Inflammatory macrophage treated with lipopolysaccharide for 1 hour (primary cell): ENCODE measurements at regions not wholly inside any gene's neighbourhood (a gene's known extent, or its start where the extent isn't known, plus 50 kb on each side); places are given as distances from the start of the nearest gene placed in this dataset.
"Not testable (repeated sequence)": the region's sequence is repeated elsewhere in the genome, so short reads cannot be mapped to it uniquely, and the experiment has no call there.

Source experiments
- DNase-seq, 2 donors: peaks; one replicate each; pipeline ENCODE4 v3.0.0-alpha.2; 2020 to 2022

DNA sequence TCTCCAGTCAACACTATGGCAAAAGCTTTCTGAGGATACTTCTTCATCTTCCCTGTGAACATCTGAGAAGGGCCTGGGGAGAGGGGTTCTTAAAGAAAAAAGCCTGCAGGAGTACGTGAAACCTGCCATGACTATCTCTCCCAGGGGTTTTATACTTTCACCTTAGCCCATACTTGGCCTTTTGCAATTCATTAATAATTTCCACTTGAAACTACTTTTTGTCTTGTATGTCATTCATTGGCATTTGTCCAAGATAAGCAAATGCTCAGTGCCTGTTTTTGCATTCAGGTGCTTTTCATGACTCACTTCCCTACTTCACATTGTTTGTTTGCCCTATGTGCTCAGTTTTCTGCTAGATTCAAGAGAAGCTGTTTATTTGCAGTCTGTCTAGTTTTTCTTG is 580.3 kb upstream of the GJE1 start:
- no peak for DNase-seq

GRCh38 chr6:141552031-141552430 is 580.7 kb upstream of the GJE1 start:
- DNase-seq = no peak

DNA sequence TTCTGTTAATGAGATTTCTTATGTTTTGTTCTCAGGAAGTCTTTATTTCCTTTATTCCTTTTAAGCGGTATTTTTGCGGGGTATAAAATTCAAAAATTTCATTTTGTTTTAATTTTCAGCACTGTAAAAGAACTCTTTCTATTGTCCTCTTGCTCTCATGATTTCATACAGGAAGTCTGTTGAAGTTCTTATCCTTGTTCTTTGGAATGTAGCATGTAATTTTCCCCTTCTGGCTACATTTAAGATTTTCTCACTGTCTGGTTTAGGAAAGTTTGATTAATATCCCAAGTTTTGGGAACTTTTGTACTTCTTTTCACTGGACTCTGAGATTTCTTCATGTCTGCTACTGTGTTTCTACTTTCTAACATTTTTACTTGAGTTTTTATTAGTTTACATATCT is 581.4 kb upstream of the GJE1 start:
- no peak for DNase-seq

DNA sequence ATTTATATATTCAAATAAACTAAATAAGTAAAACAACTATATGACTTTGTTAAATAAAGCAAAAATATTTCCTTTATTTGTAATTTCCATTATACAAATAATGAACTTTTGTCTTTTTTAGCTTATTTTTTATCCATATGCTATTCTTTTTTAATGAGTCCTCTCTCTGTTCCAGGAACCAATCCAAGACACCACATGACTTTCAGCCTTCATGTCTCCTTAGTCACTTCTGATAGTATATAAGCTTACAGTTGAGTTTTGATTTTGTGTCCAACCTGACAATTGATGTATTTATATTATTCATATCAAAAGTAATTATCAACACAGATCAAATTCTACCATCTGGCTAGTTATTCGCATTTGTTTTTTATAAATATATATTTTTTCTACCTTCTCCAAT is 582.3 kb upstream of the GJE1 start:
- DNase-seq = no peak

GRCh38 chr6:141548966-141549365 is 583.8 kb upstream of the GJE1 start:
- DNase-seq = no peak

- no peak for DNase-seq
These were observed 591.0 kb upstream of the GJE1 start for GRCh38 chr6:141541581-141542324.

- no peak for DNase-seq
These were observed 592.5 kb upstream of the GJE1 start for GRCh38 chr6:141540207-141540606.

DNA sequence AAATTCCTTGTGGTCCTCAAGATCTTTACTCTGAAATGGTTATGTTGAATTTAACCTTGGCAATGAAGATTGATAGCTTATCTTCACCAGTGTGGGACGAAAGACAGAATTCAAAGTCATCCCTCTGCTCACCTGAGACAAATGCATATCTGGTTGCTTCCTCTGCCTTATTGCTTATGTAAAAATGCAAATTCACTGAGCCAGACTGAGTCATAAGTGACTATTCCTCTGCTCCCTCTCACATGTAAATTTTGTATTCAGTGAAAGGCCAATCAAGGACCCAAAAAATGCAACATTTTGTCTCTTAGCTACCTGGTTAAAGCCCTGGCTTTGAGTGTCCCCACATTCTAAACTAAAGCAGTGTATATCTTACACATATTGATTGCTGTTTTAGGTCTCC is 593.1 kb upstream of the GJE1 start:
- no peak for DNase-seq

GRCh38 chr6:141532211-141532610 is 600.5 kb upstream of the GJE1 start:
- DNase-seq = no peak

- no peak for DNase-seq
These were observed 601.7 kb upstream of the GJE1 start for GRCh38 chr6:141531040-141531439.

DNA sequence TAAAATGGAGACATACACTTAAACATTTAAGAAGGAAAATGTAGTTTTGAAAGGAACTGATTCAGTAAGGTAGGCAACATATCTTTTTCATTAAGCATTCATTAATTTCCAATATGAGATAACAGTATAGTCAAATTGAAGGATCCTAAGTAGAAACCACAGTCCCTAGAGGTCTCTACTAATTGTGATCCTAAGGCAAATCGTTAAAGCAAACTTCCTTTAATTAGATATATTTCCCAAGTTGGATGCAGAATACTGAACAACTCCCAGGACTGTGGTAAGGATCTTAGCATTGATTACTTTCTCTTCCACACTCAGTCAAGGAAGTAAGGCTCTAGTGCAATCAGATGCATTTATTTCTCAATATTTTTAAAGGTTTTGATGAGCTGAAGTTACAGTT is 604.1 kb upstream of the GJE1 start:
- no peak for DNase-seq

GRCh38 chr6:141526985-141527384 is 605.7 kb upstream of the GJE1 start:
- no peak for DNase-seq

DNA sequence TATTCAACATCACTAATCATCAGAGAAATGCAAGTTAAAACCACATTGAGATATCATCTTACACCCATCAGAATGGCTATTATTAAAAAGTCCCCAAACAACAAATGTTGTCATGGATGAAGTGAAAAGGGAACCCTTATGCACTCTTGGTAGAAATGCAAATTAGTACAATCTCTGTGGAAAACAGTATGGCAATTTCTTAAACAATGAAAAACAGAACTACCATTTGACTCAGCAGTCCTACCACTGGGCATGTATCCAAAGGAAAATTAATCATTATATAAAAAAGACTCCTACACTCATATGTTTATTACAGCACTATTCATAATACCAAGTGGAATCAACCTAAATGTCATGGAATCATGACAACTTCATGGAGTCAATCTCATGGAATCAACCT is 611.3 kb upstream of the GJE1 start:
- DNase-seq = no peak

DNA sequence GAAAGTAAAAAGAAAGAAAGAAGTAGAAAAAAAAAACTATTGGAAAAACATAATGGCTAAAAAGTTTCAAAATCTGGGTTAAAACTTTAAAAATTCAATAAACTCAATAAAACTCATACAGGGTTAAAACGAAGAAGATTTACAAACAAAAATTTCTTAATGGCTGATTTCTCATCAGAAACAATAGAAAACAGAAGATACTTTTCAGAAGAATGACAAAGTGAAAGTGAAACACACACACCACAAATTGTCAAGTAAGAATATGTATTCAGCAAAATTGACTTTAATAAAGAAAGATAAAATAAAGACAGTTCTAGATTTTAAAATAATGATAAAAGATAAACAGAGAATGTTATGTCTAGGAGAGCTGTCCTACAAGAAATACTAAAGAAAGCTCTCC is 618.9 kb upstream of the GJE1 start:
- DNase-seq = no peak

DNA sequence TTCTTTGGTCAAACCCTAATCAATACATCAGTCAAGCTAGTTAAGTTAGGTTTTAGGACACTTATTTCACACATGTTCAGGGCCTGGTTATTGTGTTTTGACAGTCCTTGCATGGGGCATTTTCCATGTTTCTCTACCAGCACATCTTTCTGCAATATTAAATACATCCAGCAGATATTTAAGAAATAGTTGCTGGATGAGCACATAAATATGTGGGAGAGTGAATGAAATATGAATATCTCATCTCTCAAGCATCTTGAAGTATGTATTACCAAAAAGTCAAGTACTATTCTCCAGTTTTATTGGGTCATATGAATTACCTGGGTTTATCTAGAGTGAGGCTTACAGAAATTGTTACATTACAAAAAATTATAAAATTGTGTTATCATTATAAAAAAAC is 621.9 kb upstream of the GJE1 start:
- DNase-seq = no peak

DNA sequence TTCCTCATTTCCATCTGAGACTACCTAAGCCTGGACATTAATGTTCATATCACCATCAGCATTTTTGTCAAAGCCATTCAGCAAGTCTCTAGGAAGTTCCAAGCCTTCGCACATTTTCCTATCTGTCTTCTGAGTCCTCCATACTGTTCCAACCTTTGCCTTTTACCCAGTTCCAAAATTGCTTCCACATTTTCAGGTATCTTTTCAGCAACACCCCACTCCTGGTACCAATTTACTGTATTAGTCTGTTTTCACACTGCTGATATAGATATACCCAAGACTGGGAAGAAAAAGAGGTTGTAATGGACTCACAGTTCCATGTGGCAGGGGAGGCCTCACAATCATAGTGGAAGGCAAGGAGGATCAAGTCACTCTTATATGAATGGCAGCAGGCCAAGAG is 626.7 kb upstream of the GJE1 start:
- DNase-seq = not testable (repeated sequence)

DNA sequence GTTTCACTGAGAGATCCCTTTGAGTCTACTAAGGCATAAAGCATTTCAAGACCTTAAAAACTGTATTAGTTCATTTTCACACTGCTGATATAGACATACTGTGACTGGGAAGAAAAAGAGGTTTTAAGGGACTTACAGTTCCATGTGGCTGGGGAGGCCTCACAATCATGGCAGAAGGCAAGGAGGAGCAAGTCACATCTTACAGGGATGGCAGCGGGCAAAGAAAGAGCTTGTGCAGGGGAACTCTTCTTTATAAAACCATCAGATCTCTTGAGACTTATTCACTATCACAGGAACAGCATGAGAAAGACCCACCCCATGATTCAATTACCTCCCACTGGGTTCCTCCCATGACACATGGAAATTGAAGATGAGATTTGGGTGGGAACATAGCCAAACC is 628.4 kb upstream of the GJE1 start:
- not testable (repeated sequence) for DNase-seq

DNA sequence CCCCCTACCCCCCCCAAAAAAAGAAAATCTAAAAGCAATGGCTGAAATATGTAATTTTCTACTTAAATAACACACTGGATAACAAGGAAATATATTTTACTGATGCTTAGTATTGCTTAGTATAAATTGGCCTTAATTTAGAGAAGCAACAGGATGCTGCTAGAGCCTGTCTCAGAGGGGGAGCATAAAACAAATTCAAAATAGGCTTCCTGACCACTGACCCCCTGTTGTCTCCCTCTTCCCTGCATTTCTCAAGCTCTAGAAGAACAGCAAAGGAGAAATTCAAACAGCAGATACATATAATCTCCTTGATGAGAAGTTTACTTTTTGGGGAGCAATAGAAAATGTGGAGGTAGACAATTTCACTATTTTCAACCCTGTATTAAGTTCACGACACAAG is 631.1 kb upstream of the GJE1 start:
- DNase-seq = no peak

GRCh38 chr6:141498977-141499376 is 633.7 kb upstream of the GJE1 start:
- no peak for DNase-seq

- no peak for DNase-seq
These were observed 640.0 kb upstream of the GJE1 start for GRCh38 chr6:141492521-141493284.

DNA sequence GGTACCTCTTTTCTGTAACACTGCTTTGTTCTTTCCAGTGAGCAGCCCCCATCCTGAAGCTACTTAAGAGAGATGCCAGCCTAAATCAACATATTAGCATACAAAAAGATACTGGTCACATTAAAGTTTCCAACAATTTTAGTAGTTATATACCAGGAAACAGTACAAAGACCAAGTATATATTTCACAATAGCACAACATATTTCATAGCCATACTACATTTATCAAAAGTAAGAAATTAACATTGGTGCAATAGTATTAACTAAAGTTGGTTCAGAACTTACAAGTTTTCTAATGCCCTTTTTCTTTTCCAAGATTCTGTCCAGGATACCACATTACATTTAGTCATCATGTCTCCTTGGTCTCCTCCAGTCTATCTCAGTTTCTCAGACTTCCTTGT is 641.0 kb upstream of the GJE1 start:
- no peak for DNase-seq

GRCh38 chr6:141490982-141491381 is 641.7 kb upstream of the GJE1 start:
- no peak for DNase-seq

DNA sequence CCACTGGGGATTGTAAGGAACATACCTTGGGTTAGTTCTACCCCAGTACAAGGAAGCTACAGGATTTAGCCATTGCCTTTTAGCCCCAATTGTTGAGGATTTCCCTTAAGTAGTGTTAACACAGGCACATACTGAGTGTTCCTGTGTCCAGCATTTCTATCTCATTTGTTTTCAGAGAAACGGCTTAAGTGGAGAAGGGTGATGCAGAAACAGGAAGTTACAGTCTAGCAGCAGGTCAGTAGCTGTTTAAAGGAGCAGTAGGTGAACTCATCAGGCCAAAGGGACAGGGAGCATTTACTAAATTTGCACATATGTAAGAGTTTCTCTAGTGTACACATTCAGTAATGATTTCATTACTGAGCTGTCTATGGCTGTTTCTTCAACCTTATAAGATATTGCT is 644.2 kb upstream of the GJE1 start:
- peak; percentile 6 to 12 for DNase-seq

DNA sequence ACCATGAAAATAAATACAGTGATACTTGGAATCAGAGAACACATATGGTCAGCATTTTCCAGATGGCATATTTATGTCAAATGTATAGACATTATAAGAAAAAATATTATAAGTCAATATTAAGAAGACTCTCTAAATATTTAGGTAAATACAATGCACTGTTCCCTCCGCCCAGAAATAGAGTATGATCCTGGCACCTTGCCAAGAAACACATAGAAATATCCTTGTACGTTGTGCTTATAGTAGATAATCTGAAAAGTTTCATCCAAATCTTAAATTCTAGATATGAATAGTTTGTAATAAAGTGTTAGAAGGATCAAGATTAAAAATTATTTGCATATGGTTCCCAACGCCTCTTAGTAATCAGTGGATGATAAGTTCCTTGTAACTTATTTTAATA is 645.8 kb upstream of the GJE1 start:
- DNase-seq = no peak

DNA sequence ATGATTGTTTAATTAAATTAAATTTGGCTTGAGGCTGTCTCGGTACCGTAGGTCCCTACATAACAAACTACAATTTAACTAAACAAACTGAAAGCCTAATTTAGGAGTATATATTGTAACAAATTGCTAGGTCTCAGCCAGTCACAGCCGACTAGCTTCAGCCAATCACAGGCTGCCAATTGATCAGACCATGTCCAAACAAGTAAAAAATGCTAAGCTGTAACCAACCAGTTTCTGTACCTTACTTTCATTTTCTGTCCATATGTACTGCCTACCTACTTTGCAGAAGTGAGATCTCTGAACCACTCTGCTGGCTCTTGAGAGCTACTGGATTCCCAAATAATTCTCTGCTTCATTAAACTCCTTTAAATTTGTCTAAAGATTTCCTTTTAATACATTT is 648.0 kb upstream of the GJE1 start:
- peak; percentile 49 to 78 for DNase-seq
